ENCODE measurements at regions not wholly inside any gene's neighbourhood (a gene's known extent, or its start where the extent isn't known, plus 50 kb on each side); places are given as distances from the start of the nearest gene placed in this dataset.

DNA sequence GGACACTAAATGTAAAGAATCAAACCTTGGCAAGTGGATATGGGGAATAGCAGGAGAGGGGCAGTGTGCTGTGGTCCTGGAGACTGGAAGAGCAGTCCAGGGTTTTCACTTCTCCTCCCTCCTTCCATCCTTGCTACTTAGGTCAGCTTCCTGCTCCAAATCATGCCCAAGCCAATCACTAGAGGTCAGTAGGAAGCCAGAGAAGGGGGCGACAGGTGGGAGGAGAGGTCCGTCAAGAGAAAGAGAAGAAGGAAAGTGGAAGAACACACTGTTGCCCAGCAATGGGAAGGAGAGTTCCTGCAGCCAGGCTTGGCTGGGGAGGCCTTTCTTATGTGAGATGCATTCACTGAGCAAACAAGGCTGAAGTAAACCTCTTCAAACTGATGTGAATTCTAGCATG is 289.6 kb downstream of the DTWD2 start:
- in situ Hi-C loops (cut with HindIII; ENCODE audit: low pct_unique_long_range_greater_than_20kb, low sequenced_read_pairs): no loop called here
- no peak for DNase-seq (ENCODE audit: low read depth)

DNA sequence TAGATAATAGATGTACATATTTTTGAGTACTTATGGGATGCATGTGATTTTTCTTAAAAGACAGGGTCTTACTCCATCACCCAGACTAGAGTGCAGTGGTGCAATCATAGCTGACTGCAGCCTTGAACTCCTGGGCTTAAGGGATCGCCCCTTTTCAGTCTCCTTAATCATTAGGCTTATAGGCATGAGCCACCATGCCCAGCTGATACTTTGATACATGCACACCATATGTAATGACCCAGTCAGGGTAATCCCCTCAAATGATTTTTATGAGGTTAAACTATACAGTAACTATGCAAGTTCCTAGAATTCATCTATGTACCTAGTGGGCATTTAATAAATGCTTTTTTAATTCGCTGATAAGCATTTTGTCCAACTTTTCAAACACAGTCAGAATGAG is 292.3 kb downstream of the DTWD2 start:
- DNase-seq (ENCODE audit: low read depth): no peak
- in situ Hi-C loops (cut with HindIII; ENCODE audit: low pct_unique_long_range_greater_than_20kb, low sequenced_read_pairs): no loop called here

DNA sequence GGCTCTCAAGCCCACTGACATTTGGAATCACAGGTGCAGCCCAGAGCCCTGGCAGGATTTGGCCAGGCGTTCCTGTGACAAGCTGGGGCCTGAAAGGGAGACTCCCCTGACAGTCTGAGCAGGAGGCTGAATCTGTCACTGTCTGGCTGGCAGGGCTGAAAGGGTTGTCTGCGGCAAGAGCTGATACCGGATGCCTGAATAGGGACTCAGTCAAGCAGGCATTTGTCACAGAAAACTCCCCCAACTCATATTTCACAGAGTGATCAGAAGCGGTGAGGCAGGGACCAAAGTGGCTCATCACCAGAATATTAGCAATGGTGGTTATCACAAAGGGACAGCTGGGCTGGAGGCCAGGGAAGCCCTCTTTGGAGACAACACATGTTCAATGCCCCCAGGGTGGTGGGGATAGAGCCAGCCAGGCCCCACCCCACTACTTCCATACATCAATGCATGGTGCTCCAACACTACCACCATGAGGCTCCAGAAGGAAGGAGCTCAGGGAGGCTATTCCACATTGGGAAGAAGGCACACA is 295.5 kb downstream of the DTWD2 start:
- in situ Hi-C loops (cut with HindIII; ENCODE audit: low pct_unique_long_range_greater_than_20kb, low sequenced_read_pairs): no loop called here
- DNase-seq (ENCODE audit: low read depth): no peak

DNA sequence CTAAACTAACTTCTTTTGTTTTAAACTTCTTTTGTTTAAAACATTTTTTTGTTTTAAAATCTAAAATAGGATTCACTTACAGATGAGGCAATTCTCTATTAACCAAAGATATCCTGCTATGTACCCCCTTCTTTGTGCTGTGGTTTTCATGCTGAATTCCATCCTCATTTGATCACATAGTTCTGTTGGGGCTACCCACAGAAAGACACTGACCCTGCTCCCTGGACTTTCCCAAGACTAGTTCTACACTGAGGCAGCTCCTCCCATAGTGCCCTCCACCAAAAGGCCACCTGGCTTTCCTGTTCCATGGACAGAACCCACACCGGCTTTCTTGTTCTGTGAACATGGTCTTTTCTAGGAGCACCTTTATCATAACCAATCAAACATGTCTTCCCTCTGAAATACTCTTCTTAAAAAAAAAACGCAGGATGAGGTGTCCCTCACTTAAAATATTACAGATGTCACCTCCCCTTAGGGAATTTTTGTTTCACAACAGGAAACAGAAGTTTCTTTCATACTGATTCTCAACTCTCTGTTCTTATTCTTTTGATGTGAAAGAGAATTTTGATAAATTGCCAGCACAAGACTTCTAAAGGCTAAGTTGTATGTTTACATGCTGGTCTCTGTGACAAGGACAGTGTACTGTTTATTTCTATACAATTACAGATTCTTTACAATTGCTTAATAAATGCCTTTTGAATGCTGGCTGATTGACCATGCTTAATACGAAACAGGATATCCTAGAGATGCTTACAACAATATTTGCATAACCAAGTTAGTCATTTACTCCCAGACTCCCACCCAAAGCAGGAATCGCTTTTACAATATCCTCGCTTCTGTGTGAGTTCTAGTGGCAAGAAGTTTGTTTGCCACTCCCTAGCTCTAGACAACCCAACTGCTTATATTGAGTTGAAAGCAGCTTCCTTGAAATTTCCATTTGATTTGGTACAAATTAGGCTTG is 300.4 kb downstream of the DTWD2 start:
- no peak for DNase-seq (ENCODE audit: low read depth)
- in situ Hi-C loops (cut with HindIII; ENCODE audit: low pct_unique_long_range_greater_than_20kb, low sequenced_read_pairs): no loop called here

DNA sequence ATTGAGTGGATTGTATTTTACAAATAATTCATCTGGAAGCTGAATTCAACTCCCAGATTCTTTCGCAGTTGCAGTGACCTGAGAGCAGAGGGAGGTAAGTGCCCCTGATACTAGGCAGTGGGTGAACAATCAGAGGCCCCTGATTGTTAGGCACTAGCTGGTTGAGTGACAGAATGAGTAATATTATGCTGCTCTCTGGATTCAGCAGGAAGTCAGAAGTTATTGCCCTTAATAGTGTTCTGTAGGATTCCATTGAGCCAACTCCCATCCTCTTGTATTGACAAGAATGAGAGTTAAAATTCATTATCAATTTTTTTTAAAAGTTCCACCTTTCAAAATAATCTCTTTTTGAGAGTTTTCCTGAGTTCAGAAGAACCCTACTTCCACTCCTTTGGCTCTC is 301.2 kb downstream of the DTWD2 start:
- in situ Hi-C loops (cut with HindIII; ENCODE audit: low pct_unique_long_range_greater_than_20kb, low sequenced_read_pairs): no loop called here
- DNase-seq (ENCODE audit: low read depth): no peak

DNA sequence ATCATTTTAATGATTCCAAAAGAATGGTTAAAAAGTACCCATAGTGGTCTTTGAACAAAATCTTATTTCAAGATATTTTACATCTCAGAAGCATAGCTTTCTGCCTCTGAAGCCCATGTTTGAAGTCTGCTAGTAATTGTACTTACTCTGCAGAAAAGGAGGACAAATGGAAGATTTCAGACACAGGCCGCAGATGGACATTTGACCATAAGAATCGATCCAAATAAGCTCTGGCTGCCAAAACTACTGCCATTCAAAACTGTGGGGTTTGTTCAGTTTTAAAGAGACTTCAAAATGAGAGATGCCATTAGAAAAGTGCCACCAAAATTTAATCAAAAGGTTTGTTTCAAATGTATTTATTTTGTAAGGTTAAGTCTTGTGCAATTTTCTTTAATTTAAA is 306.7 kb downstream of the DTWD2 start:
- no peak for DNase-seq (ENCODE audit: low read depth)
- in situ Hi-C loops (cut with HindIII; ENCODE audit: low pct_unique_long_range_greater_than_20kb, low sequenced_read_pairs): no loop called here

DNA sequence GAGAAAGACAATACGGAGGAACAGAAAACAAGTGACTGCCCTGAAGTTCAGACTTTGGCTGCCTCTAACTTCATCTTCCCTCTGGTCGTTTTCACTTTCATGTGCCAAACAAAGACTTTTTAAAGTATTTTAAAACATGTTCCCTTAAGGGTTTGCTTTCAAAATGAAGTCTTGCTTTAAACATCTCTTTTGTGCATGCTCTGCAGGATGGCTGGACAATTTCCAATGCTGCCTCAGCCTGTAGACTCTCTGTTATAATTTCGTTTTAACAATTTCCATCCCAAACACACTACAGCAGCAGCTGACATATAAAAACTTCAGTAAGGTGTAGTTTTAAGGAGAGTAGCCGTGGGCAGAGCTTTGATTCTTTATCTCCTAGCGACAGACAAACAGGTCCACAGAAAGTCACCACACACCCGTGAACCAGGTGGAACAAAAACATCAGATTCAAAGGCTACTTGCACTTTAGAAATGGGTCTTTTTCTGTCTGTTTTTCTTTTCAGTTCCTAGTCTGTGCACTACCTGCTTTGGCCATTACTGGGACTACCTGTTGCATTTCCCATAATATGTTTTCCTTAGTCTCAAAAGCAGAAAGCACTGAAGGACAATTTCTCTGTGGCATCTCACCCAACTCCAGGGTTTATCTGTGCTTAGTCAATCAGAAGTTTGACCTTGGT is 308.9 kb downstream of the DTWD2 start:
- in situ Hi-C loops (cut with HindIII; ENCODE audit: low pct_unique_long_range_greater_than_20kb, low sequenced_read_pairs): no loop called here
- DNase-seq (ENCODE audit: low read depth): no peak

DNA sequence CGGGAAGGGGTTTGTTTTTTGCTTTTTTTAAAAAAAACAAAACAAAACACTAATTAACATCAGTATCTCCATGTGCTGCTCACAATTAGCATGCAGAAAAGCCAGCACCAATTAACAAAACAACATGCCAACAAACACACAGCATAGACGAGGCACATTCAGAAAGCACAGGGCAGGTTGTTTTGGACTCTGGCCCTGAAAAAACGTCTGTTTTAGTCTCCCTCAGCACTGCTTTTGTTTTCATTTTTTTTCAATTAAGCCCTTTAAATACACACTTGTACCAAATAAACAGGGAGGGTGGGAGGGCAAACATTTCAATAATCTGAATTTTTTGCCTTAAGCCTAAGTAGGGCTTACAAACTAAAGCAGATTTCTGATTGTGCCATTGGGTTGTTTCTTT is 309.6 kb downstream of the DTWD2 start:
- in situ Hi-C loops (cut with HindIII; ENCODE audit: low pct_unique_long_range_greater_than_20kb, low sequenced_read_pairs): no loop called here
- no peak for DNase-seq (ENCODE audit: low read depth)

DNA sequence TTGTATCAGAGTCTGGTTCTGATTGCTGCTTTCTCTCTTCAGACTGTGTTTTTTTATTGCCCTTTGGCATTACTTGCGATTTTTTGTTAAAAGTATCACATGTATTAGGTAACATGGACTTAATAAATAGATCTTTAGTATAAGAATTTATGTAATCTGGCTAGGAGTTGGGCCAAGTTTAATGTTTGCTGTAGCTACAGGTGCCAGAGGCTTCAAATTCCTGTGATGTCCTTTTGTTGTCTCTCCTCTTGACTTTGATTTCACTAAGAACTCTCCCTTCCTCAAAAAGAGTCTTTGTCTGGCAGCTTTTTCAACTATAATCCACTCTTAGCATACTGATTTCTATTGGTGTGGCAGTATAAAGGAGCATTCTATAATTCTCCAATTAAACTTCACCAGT is 313.1 kb downstream of the DTWD2 start:
- in situ Hi-C loops (cut with HindIII; ENCODE audit: low pct_unique_long_range_greater_than_20kb, low sequenced_read_pairs): no loop called here
- no peak for DNase-seq (ENCODE audit: low read depth)

DNA sequence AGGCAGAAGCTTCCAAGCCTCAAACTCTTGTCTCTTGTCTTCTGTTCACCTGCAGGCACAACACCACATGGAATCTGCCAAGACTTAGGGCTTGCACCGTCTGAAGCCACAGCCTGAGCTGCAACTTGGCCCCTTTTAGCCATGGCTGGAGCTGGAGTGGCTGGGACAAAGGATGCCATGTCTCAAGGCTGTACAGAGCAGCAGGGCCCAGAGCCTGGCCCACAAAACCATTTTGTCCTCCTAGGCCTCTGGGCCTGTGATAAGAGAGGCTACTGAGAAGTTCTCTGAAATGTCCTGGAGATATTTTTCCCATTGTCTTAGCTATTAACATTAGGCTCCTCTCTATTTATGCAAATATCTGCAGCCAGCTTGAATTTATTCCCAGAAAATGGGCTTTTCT is 330.8 kb downstream of the DTWD2 start:
- no peak for DNase-seq (ENCODE audit: low read depth)
- in situ Hi-C loops (cut with HindIII; ENCODE audit: low pct_unique_long_range_greater_than_20kb, low sequenced_read_pairs): no loop called here

DNA sequence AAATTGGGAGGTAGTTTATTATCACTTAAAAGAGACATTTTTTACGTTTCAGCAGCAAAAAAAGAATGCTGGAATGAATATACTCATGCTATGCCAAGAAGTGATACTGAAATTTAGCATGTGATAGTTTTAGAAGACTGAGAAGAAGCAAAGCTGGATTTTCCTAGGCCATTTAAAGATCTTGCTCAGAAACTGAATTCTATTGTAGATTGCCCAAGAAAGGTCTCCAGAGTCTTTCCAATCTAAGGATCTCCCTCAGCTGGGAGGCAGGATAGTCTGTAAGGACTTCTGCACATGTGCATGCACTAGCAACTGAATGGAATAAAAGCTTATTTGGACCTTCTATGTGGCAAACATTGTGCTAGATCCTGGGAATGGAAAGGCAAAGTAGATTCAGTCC is 334.5 kb downstream of the DTWD2 start:
- in situ Hi-C loops (cut with HindIII; ENCODE audit: low pct_unique_long_range_greater_than_20kb, low sequenced_read_pairs): no loop called here
- no peak for DNase-seq (ENCODE audit: low read depth)

DNA sequence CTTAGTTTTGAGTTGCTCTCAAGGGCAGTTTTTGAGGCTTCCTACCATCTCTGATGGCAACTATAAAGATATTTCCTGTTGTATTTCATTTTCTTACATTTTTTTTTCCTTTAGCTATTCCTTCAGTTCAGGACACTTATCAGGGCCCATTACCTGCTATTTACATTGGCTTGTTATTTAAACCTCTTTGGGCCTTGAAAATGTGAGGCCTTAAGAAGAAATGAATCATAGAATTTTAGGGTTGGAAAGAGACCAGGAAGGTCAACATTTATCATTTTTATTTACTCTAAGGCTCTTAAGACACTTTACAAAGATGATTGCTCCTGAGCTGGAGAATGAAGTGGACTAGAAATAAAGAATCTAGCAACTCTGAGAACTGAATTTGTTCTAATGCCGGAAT is 335.2 kb downstream of the DTWD2 start:
- DNase-seq (ENCODE audit: low read depth): no peak
- in situ Hi-C loops (cut with HindIII; ENCODE audit: low pct_unique_long_range_greater_than_20kb, low sequenced_read_pairs): no loop called here

DNA sequence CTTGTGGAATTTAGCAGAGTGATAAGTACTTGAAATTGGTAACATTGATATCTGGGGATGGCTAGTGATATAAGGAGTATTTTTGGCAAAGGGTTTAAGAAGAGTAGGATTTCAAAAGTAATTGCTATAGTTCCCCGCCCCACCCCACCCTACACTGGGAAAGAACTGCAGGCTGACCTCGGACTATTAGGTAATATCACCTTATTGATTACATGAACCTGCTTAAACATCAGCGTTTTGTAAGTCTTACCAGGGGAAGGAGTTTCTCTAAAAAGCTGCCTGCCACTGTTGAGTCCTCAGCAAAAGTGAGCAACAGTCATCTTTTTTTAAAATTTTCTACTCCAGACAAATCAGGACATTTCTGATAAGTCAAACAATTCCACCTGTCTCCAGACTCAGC is 337.3 kb downstream of the DTWD2 start:
- in situ Hi-C loops (cut with HindIII; ENCODE audit: low pct_unique_long_range_greater_than_20kb, low sequenced_read_pairs): no loop called here
- DNase-seq (ENCODE audit: low read depth): no peak

DNA sequence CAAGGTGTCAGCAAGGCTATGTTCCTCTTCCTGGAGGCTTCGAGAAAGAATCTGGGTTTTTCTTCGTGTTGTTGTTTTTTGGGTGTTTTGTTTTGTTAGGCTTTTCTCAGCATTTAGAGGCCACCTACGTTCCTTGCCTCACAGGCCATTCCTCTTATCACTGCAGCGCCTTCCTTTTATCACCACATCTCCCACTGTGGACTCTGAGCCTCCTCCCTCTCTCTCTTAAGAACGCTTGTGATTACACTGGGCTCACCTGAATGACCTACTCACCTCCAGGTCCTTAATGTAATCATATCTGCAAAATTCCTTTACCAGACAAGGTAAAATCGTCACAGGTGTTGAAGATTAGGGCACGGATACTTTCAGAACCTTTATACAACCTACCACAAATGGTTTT is 340.8 kb downstream of the DTWD2 start:
- no peak for DNase-seq (ENCODE audit: low read depth)
- in situ Hi-C loops (cut with HindIII; ENCODE audit: low pct_unique_long_range_greater_than_20kb, low sequenced_read_pairs): no loop called here

DNA sequence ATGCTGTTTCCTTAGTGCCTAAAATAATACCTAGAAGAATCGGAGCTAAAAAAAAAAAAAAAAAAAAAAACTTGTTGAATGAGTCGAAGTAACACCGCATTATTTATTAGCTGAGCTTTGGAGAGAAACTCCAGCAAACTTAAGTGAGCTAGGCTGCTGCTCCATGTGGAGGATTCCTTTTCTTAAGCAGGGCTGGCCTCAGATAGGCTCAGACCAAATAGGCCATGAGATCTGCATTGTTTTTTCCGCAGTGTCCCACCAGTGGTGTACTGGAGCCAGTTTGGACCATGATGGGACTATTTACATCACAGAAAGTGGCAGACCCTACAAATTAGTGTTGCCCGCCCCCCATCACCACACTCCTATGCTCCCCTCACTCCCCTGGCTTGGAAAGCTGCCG is 341.4 kb downstream of the DTWD2 start:
- DNase-seq (ENCODE audit: low read depth): no peak
- in situ Hi-C loops (cut with HindIII; ENCODE audit: low pct_unique_long_range_greater_than_20kb, low sequenced_read_pairs): no loop called here

DNA sequence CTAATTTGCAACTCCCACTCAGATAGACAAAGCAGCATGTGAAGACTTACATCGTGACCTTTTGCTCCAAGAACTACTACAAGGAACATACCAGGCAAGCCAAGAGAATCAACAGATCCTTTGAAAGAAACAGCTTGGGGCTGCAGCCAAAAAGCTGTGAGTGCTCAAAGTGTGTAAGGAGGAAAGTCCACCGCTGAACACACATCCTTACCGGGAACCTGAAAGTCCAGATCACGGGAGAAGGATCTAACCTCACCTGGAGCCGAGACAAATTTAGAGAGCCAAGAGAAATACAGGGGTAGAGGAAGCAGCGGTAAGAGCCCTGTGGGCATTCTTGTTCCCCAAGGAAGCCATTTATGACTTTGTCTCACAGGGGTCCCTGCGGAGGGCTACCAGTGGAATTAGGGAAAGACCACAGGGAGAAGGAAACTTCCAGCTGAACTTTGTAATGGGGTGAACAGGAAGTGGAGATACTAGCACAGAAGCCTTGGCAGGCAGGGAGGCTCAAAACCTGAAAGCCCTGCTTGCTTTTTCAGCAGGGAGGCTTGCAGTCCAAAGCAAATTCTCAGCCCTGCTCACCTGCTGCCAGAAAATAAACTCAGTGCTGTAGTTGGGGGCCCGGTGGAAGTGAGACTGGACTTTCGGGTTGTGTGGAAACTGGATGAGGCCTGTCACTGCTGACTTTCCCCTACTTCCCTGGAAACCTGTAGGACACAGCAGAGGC is 350.2 kb downstream of the DTWD2 start:
- no peak for DNase-seq (ENCODE audit: low read depth)
- in situ Hi-C loops (cut with HindIII; ENCODE audit: low pct_unique_long_range_greater_than_20kb, low sequenced_read_pairs): no loop called here

DNA sequence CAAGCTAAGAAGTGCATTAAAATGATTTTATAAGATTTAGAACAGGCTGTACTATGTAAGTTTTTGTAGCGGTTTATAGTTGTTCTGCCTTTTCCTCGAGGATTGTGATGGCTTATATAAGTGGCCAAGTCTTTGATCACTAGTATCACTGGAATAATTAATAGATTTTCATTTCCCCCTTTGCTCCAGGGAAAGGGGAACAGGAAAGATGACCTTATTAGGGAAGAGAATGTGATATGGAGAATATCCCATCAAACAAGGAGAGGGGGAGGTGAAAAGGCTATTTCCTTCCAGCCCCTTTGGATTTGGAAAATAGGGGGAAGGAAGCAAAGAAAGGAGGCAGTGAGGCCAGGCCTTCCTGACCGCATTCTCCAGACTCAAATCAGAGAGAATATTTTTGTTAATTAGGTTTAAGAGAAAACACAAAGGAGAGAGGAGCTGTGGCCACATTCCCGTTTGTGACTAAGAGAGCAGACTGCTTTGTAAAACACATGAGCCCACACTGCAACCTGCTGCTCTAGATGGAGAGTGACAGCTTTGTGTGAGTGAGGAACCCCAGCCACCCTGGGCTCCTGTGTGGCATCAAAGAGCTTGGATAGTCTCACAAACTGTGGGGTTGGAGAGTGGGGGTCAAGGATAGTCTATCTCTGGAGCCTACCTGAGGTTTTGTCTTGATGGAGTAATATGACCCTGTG is 359.5 kb downstream of the DTWD2 start:
- no peak for DNase-seq (ENCODE audit: low read depth)
- in situ Hi-C loops (cut with HindIII; ENCODE audit: low pct_unique_long_range_greater_than_20kb, low sequenced_read_pairs): no loop called here

DNA sequence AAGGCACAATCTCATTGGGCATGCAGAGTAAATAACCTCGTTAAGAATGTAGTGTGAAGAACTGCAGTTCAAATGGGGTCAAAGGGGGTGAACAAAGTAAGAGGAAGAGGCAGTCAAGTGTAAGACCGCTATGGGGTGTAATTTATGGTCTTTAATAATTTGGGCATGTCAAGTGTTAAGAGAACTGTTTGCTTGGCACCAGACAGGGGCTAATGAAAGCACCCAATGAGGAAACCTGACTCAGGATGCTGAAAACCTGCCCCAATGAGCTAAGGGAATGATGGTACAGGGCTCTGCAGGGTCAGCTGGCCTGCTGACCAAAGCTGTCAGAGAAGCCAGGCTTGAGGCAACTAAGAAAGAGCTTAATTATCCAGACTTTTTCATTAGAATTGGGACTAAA is 368.1 kb downstream of the DTWD2 start:
- in situ Hi-C loops (cut with HindIII; ENCODE audit: low pct_unique_long_range_greater_than_20kb, low sequenced_read_pairs): no loop called here
- no peak for DNase-seq (ENCODE audit: low read depth)

Measured in Caki2 (cell line).